Neural cell (in vitro differentiated cells): ENCODE measurements at regions not wholly inside any gene's neighbourhood (a gene's known extent, or its start where the extent isn't known, plus 50 kb on each side); places are given as distances from the start of the nearest gene placed in this dataset.

Experiments
- CTCF ChIP-seq: fragments of 450-650 bp; IDR thresholded peaks from 2 replicates; pipeline ENCODE4 v1.5.1; 2014; ENCODE audit warnings: antibody characterized with exemption, mild to moderate bottlenecking, moderate library complexity; ENCODE audit not compliant: poor library complexity, severe bottlenecking
- EZH2 ChIP-seq: fragments of 200-600, 300-800 bp; shearing (Covaris generic), sonication (generic); IDR thresholded peaks from 2 replicates; pipeline ENCODE4 v1.6.1; 2014; ENCODE audit warnings: antibody characterized with exemption, low read length, borderline replicate concordance, mild to moderate bottlenecking; ENCODE audit not compliant: insufficient read depth, poor library complexity, severe bottlenecking
- POLR2AphosphoS5 ChIP-seq: IDR thresholded peaks from 2 replicates; pipeline ENCODE4 v1.6.1; 2012
- TAF1 ChIP-seq: IDR thresholded peaks from 2 replicates; pipeline ENCODE4 v1.6.1; 2012; ENCODE audit warnings: low read depth

GRCh38 chr13:40152145-40152544 is 496.7 kb downstream of the COG6 start:
- TF ChIP-seq EZH2 (no peak), CTCF (no peak), TAF1 (no peak), POLR2AphosphoS5 (no peak)
